HG03039 (cell line): ENCODE measurements at regions not wholly inside any gene's neighbourhood (a gene's known extent, or its start where the extent isn't known, plus 50 kb on each side); places are given as distances from the start of the nearest gene placed in this dataset.
"Not testable (repeated sequence)": the region's sequence is repeated elsewhere in the genome, so short reads cannot be mapped to it uniquely, and the experiment has no call there.

Source experiments
- ATAC-seq: cut with Tn5 transposase; IDR thresholded peaks from one replicate; pipeline ENCODE4 v1.9.1; 2021; ENCODE audit warnings: mild to moderate bottlenecking, moderate library complexity; ENCODE audit not compliant: unreplicated experiment

DNA sequence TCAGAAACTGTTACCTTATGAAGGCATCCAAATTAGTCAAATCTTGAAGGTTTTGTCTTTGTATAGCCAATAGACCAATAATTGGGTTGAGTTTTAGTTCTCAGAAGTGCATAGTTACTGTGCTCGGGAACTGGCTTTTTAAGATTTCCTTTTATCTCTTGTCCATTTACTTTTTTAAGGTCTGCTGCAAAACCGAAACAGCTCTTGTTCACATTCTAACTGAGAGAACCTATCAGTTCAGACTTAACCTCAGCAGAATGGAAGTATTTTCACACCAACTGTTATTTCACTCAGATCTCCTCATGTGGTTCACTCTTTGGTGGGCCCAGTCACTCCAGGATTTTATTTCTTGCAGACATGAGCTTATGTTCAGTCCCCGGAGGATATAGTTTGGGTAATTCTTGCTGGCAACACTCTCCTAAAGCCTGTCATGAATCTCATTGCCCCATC, 55.5 kb downstream of the TPBG start:
- ATAC-seq, result peak; percentile 66

GRCh38 chr6:82419859-82420258, 56.2 kb downstream of the TPBG start:
- ATAC-seq, result no peak

DNA sequence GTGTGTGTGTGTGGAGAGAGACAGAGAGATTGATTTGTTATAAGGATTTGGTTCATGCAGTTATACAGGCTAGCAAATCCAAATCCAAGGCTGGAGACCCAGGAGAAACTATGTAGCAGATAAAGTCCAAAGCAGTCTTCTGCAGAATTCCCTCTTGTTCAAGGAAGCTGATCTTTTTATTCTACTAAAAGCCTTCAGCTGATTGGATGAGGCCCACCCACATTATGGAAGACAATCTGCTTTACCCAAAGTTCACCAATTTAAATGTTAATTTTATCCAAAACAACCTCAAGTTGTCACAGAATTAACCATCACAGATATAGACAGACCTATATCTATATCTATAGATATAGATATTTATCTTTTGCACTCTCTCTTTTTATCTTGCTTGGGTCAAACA, 67.0 kb downstream of the TPBG start:
- ATAC-seq, result no peak

- ATAC-seq, result no peak
These were observed 73.1 kb downstream of the TPBG start for GRCh38 chr6:82436740-82437139.

GRCh38 chr6:82437701-82438100, 74.1 kb downstream of the TPBG start:
- ATAC-seq, result no peak

DNA sequence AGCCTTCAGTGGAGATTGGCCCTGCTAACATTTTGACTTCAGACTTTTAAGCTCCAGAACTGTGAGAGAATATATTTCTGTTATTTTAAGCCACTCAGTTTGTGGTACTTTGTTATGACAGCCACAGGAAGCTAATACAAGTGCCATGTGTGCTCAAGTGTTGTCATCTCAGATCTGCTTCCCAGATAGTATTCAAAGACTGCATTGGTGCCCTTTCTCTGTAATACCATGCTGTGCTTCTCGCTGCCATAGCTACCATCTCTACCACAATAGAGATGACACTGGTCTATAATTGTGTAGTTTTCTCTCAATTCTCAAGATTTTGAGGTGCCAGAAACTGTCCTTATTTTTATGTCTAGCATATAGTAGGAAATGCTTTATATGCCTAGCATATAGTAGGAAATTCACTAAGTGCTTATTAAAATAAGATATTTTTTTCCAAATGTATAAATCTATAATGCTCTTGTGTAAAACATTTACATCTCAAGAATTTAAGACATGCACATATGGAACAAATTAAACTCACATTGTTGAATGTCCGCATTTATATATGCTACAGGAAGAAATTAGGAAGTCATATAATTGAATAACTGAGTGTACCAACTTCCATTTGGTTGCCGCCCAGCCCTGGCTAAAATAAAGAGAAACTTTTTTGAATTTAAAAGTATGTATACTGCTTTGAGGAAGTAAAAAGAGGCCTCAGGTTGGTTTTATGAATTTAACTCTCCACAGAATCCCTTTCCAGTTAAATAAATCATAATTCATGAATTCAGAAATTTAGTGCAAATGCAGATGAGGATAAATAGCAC, 77.6 kb downstream of the TPBG start:
- ATAC-seq, result no peak

DNA sequence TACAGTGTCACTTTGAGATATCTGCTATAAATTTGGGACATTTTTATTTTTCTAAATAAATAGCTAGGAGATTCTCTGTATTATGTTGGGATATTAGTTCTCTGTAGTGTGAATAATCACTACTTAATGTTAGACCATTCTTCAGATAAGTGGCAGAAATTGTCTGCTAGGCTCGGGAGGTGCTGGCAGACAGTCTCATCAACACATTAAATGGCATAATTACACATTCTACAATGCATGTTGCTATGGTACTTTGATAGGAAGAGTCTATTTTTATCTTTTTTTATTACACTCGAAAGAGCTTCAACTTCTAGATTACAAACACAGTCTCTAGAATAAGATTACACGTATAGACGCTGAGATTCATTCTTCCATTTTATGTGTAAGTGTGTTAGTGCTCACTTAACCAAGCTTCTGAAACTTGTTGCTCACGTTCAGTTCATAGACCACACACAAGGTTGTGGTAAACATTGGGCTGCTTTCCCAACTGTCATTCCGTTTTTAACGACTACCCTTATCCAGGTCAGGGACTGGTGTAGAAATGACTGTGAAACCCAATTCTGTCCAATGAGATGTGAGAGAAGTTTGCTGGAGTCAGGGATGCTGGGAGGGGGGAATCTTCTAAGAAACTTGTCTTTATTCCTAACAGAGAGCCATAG, 78.6 kb downstream of the TPBG start:
- no peak for ATAC-seq

DNA sequence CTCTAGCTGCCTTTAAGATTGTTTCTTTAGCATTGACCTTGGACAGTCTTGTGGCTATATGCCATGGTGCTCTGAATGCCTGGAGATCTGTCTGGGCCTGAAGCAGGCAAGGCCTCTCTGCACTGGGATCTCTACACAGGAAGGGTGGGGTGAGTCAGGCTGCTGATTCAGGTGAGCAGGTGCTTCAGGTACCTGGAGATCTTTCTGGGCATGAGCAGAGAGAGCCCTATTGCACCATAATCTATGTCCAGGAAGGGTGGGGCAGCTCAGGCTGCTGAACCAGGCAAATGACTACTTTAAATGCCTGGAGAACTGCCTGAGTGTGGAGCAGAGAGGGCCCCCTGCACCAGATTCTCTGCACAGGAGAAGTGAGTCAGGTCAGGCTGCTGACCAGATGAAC, 94.5 kb downstream of the TPBG start:
- ATAC-seq, result no peak

GRCh38 chr6:82458705-82459104, 95.1 kb downstream of the TPBG start:
- ATAC-seq, result no peak

GRCh38 chr6:82461536-82461935, 97.9 kb downstream of the TPBG start:
- no peak for ATAC-seq

- ATAC-seq, result no peak
These were observed 103.7 kb downstream of the TPBG start for GRCh38 chr6:82467338-82467737.

- not testable (repeated sequence) for ATAC-seq
These were observed 106.5 kb downstream of the TPBG start for GRCh38 chr6:82470123-82470522.

DNA sequence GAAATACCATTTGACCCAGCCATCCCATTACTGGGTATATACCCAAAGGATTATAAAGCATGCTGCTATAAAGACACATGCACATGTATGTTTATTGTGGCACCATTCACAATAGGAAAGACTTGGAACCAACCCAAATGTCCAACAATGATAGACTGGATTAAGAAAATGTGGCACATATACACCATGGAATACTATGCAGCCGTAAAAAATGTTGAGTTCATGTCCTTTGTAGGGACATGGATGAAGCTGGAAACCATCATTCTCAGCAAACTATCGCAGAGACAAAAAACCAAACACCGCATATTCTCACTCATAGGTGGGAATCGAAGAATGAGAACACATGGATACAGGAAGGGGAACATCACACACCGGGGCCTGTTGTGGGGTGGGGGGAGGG, 111.5 kb downstream of the TPBG start:
- ATAC-seq, result not testable (repeated sequence)

DNA sequence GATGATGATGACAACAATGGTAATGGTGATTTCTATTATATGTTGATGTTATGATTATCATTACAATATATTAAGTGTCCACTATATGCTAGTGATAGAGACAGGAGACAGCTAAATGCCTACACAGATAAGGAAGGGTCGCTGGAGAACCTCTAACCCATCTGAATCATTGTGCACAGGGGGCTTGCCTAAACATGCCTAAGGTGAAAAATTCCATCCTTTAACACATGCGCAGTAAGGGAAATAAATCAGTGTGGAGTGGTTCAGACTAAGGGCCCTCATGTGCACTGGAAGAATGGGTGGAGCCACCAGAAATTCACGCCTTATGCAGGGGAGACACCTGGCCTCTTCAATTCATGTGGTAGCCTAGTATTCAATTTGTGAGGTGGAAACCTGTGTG, 120.4 kb downstream of the TPBG start:
- ATAC-seq, result no peak

DNA sequence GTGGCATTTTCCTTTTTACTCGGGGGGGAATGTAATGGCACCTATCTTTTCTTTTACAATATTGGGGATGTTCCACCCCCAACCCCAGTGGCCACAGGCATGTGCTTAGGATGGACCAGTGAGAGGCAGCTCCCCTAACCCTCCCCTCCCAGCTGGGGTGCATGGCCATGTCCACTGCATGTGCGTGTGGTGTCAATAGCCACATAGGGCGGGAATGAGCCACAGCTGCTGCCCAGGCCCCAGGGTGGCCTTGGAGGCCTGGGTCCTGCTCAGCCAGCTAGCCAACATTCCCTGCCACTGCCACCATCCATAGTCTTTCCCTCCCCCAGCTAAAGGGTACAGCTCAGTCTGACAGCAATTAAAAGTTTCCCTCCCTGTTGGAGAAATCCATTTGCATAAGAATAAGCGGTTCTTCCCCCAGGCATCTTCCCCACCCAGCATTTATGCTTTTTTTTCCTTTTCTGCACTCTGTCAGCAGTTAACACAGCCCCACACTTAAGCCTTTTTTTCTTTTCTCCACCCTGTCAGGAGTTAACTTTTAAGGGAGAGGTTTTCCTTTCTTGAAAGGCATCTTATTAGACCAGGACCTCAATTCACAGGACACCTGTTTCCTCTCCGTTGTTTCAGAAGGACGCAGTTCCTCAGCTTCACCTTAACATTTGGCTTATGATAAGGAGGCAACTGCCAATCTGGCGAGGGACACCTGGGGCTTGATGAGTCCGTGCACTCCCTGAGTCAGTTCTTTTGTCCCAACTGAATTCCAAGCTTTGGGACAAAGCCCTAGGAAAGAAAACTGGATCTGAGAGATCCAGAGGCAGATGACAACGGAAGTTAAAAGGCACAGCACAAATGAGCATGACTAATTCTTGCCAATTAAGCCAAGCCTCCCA, 121.4 kb downstream of the TPBG start:
- no peak for ATAC-seq

DNA sequence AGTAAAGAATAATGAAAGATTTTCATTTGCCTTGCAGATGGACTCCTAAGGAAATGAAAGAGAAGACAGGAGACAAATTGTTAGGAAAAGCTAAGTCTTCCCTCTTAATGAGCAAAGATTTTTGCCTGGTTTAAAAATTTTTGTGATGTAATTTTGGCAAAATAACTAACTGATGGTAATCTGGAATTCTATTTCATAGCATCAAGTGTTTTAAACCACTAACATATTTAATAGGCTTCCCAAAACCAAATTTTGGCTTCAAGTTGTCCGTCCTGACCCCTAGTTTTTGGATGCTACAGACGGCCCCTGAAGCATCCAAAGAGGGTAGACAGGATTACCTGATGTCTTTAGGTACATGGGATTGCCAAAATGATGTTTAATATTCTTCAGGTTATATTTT, 124.3 kb downstream of the TPBG start:
- no peak for ATAC-seq

DNA sequence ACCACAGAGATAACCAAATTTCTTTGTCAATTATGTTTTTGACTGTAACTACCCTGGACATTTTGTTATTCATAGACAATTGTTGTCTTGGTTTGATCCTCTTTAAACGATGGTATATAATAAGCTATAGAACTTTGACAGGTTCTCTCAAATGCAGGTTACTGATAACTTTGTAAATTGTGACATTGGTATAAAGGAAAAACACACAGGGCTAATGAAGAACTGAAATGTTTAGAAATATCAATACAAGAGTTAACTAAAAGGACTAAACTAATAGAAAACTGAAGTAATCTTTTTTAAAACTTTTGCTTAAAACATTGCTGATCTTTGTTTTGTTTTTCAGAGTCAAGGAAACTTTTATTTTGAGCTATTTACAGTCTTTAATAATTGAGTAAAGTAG, 124.8 kb downstream of the TPBG start:
- no peak for ATAC-seq

DNA sequence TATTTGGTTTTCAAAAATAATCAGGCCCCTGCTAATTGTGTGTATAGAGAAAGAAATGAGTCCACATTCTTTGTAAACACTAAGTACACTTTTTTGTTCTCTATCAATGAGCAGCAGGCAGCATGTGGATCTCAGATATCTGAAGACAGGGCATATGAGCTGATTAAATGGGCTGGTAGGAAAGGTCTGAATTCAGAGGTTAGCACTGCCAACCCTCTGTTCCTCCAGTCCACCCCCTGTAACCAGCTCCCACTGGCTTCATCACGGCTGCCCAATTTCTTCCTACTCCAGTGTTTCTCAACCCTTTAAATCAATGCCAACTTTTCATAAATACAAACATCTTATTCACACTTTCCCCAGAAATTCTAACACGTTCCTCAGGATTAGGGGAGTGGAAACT, 128.5 kb downstream of the TPBG start:
- ATAC-seq, result no peak

GRCh38 chr6:82493467-82493866, 129.8 kb downstream of the TPBG start:
- no peak for ATAC-seq

DNA sequence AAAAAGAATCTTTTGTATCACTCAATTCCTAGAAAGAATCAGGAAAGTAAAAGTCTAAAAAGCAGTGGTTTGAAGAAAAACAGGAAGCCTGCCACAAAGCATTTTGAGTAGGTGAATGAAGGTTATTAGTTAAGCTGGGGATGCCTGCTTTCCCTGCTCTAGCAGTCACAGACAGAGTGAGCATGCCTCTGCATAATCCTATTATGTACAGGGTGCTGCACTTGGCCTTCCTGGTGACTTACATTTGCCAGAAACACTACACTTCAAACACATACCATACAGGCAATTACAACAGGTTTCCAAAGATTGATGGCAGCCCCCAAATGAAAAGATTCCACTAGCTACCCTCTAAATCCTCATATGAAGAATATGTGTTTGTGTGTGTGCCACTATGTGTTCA, 130.8 kb downstream of the TPBG start:
- ATAC-seq, result no peak

- not testable (repeated sequence) for ATAC-seq
These were observed 138.3 kb downstream of the TPBG start for GRCh38 chr6:82501901-82502300.
